ENCODE measurements at regions not wholly inside any gene's neighbourhood (a gene's known extent, or its start where the extent isn't known, plus 50 kb on each side); places are given as distances from the start of the nearest gene placed in this dataset.

DNA sequence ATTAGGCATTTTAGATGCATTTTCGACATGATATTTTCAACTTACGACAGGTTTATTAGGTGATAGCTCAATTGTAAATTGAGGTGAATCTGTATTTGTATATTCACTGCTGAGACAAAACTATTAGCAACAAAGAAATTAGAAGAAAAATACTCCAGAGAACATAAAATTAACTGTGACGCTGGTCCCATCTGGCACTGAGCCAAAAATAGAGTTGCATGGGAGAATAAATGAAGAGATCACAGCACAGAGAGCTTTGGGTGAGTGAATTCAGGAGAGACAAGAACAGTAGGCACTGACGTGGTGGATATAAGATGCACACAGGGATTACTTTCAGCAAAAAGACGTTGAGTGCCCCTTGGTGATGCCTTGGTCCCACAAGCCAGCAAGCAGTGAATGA is 306.2 kb upstream of the RAB6C start:
- Histone ChIP-seq H3K27ac (ENCODE audit: low read depth, low read length) (no peak overlapping the region), H3K36me3 (ENCODE audit: control insufficient read depth, insufficient read depth, low read length) (no peaks in the 10 kb centered on the region), H3K9ac (ENCODE audit: low read length) (no peak overlapping the region), H3K4me3 (ENCODE audit: low read depth, low read length) (no peak overlapping the region), H3K27me3 (ENCODE audit: control insufficient read depth, insufficient read depth, low read length) (no peaks in the 10 kb centered on the region), H3K4me1 (ENCODE audit: control insufficient read depth, insufficient read depth, low read length) (peaks cover 6% of the 10 kb centered on the region; the same call in 1 of the 2 replicates), H3K9me3 (ENCODE audit: control insufficient read depth, insufficient read depth, low read depth, low read length) (no peaks in the 10 kb centered on the region)

DNA sequence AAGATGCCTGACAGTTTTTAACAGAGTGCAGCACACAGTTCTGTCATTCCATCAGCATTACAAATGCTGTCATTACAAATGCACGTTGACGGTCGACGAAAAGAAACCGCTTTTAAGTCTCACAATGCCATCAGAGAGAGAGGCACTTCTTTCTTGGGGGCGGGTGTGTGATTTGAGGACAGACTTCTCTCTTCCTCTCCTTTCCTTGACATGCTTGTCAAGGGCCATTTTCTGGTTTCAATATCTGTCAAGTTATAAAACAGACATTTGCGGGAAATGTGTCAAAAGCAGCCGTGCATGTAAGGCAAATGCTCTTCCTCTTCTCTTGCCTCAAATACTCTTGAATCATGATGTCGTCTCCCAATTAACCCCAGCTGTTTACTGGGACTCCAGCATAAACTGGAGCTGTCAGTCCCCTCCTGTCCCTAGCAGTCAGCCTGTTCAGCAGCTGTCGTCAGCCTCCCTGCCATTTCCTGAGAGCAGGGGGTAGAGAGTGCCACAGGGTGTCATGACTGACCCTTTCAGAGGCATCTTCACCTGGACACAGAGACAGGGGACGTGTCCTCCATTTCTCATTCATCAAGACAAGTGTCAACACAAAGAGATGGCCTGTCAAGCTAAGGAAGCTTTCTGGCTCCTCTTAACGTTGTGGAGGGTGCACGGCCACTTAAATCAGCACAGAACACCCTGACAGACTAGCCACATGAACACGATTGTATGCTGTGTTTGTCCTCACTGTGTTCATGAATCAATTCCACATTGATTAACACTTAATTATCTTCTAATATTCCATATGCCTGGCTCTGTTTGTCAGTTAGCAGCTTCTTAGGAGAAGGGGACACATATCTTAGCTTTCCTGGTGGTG is 305.4 kb upstream of the RAB6C start:
- Histone ChIP-seq H3K9me3 (ENCODE audit: control insufficient read depth, insufficient read depth, low read depth, low read length) (no peaks in the 10 kb centered on the region), H3K36me3 (ENCODE audit: control insufficient read depth, insufficient read depth, low read length) (no peaks in the 10 kb centered on the region), H3K27me3 (ENCODE audit: control insufficient read depth, insufficient read depth, low read length) (no peaks in the 10 kb centered on the region), H3K9ac (ENCODE audit: low read length) (no peak overlapping the region), H3K4me1 (ENCODE audit: control insufficient read depth, insufficient read depth, low read length) (peaks cover 6% of the 10 kb centered on the region; the same call in 1 of the 2 replicates), H3K27ac (ENCODE audit: low read depth, low read length) (no peak overlapping the region), H3K4me3 (ENCODE audit: low read depth, low read length) (no peak overlapping the region)

- no peak overlapping the region for H3K9ac ChIP-seq (ENCODE audit: low read length)
- H3K36me3 ChIP-seq (ENCODE audit: control insufficient read depth, insufficient read depth, low read length): no peaks in the 10 kb centered on the region
- no peak overlapping the region for H3K4me3 ChIP-seq (ENCODE audit: low read depth, low read length)
- H3K27ac ChIP-seq (ENCODE audit: low read depth, low read length): no peak overlapping the region
- no peaks in the 10 kb centered on the region for H3K27me3 ChIP-seq (ENCODE audit: control insufficient read depth, insufficient read depth, low read length)
- H3K9me3 ChIP-seq (ENCODE audit: control insufficient read depth, insufficient read depth, low read depth, low read length): no peaks in the 10 kb centered on the region
- H3K4me1 ChIP-seq (ENCODE audit: control insufficient read depth, insufficient read depth, low read length): peaks cover 4% of the 10 kb centered on the region; the same call in 1 of the 2 replicates
Observed at GRCh38 chr2:129678751-129679150, 300.7 kb upstream of the RAB6C start.

DNA sequence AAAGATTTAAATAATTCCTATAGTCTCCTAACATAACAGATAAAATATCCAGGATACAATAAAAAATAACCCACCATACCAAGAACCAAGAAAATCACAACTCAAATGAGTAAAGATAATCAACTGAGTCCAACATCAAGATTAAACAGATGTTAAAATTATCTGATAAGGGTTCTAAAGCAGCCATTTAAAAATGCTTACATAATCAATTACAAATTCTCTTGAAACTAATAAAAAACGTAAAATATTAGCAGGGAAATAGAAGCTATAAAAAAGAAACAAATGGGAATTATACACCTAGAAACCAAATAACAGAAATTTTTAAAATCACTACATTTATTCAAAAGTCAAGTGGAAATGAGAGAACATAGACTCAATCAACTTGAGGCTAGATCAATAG is 297.7 kb upstream of the RAB6C start:
- no peaks in the 10 kb centered on the region for H3K27me3 ChIP-seq (ENCODE audit: control insufficient read depth, insufficient read depth, low read length)
- no peak overlapping the region for H3K9ac ChIP-seq (ENCODE audit: low read length)
- H3K36me3 ChIP-seq (ENCODE audit: control insufficient read depth, insufficient read depth, low read length): no peaks in the 10 kb centered on the region
- no peak overlapping the region for H3K4me3 ChIP-seq (ENCODE audit: low read depth, low read length)
- H3K9me3 ChIP-seq (ENCODE audit: control insufficient read depth, insufficient read depth, low read depth, low read length): no peaks in the 10 kb centered on the region
- no peak overlapping the region for H3K27ac ChIP-seq (ENCODE audit: low read depth, low read length)
- H3K4me1 ChIP-seq (ENCODE audit: control insufficient read depth, insufficient read depth, low read length): no peaks in the 10 kb centered on the region

GRCh38 chr2:129689653-129690448 is 289.6 kb upstream of the RAB6C start:
- H3K27me3 ChIP-seq (ENCODE audit: control insufficient read depth, insufficient read depth, low read length): no peaks in the 10 kb centered on the region

GRCh38 chr2:129695496-129695895 is 284.0 kb upstream of the RAB6C start:
- Histone ChIP-seq H3K4me3 (ENCODE audit: low read depth, low read length) (no peak overlapping the region), H3K27ac (ENCODE audit: low read depth, low read length) (no peak overlapping the region), H3K9me3 (ENCODE audit: control insufficient read depth, insufficient read depth, low read depth, low read length) (no peaks in the 10 kb centered on the region; the same call in 1 of the 2 replicates), H3K36me3 (ENCODE audit: control insufficient read depth, insufficient read depth, low read length) (no peaks in the 10 kb centered on the region), H3K4me1 (ENCODE audit: control insufficient read depth, insufficient read depth, low read length) (no peaks in the 10 kb centered on the region), H3K9ac (ENCODE audit: low read length) (no peak overlapping the region), H3K27me3 (ENCODE audit: control insufficient read depth, insufficient read depth, low read length) (no peaks in the 10 kb centered on the region)

More at GRCh38 chr2:129689653-129690448, 289.6 kb upstream of the RAB6C start:
- Histone ChIP-seq H3K27ac (ENCODE audit: low read depth, low read length) (no peak overlapping the region), H3K36me3 (ENCODE audit: control insufficient read depth, insufficient read depth, low read length) (no peaks in the 10 kb centered on the region), H3K9me3 (ENCODE audit: control insufficient read depth, insufficient read depth, low read depth, low read length) (no peaks in the 10 kb centered on the region; the same call in 1 of the 2 replicates), H3K9ac (ENCODE audit: low read length) (no peak overlapping the region), H3K4me1 (ENCODE audit: control insufficient read depth, insufficient read depth, low read length) (peaks cover 3% of the 10 kb centered on the region; the same call in 1 of the 2 replicates), H3K4me3 (ENCODE audit: low read depth, low read length) (no peak overlapping the region)

DNA sequence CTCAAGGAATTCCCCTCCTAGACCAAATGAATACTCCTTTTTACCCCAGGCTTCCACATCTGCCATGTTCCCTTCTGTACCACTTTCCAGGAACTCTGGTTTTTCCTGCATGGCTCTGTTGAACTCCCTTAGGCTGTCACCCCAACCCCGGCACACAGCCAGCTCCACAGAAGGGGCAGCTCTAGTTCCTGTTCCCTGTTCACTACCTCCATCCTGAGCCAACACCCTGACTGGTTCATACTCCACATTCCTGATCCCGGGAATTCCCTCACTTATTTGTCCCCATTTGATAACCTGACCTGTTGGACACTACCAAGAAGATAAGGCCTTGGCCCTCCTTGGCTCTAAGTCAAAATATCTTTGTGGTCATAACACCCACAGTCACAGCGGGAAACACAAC is 280.9 kb upstream of the RAB6C start:
- Histone ChIP-seq H3K4me3 (ENCODE audit: low read depth, low read length) (no peak overlapping the region), H3K27ac (ENCODE audit: low read depth, low read length) (no peak overlapping the region), H3K9ac (ENCODE audit: low read length) (no peak overlapping the region), H3K9me3 (ENCODE audit: control insufficient read depth, insufficient read depth, low read depth, low read length) (no peaks in the 10 kb centered on the region), H3K4me1 (ENCODE audit: control insufficient read depth, insufficient read depth, low read length) (no peaks in the 10 kb centered on the region), H3K27me3 (ENCODE audit: control insufficient read depth, insufficient read depth, low read length) (no peaks in the 10 kb centered on the region), H3K36me3 (ENCODE audit: control insufficient read depth, insufficient read depth, low read length) (no peaks in the 10 kb centered on the region)

GRCh38 chr2:129699781-129700573 is 279.5 kb upstream of the RAB6C start:
- Histone ChIP-seq H3K9ac (ENCODE audit: low read length) (no peak overlapping the region), H3K27ac (ENCODE audit: low read depth, low read length) (no peak overlapping the region), H3K9me3 (ENCODE audit: control insufficient read depth, insufficient read depth, low read depth, low read length) (no peaks in the 10 kb centered on the region), H3K4me3 (ENCODE audit: low read depth, low read length) (no peak overlapping the region), H3K36me3 (ENCODE audit: control insufficient read depth, insufficient read depth, low read length) (no peaks in the 10 kb centered on the region), H3K27me3 (ENCODE audit: control insufficient read depth, insufficient read depth, low read length) (no peaks in the 10 kb centered on the region), H3K4me1 (ENCODE audit: control insufficient read depth, insufficient read depth, low read length) (0 out of 2 replicates have a peak, but pooled peaks cover 7% of the 10 kb centered on the region)

DNA sequence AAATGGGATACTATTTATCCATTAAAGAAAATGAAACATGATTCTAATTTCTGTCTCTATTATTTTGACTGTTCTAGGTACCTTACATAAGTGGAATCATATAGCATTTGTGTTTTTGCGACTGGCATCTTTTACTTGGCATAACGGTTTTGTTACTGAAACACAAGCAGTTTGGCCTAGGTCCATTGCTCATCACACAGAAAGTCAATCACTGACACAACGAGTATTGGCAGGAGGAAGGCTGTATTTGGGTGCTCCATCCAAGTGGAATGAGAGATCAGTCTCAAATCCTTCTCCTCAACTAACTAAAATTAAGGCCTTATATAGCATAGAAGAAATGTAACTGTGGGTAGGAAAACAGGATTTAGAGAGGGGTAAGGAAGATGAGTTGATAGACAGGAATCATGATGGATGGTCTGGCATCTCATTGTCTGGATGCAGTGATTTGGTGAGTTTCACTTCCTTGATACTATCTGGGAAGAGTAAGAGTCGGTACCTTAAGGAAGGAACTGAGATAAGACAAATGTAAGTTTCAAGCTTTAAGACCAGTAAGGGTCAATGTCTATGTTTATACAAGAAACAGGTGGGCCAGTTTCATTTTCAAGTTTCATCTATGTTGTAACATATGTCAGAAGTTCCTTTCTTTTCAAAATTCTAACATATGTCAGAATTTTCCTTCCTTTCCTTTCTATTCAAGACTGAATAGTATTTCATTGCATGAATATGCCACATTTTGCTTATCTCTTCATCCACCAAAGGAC is 276.9 kb upstream of the RAB6C start:
- H3K4me1 ChIP-seq (ENCODE audit: control insufficient read depth, insufficient read depth, low read length): 0 out of 2 replicates have a peak, but pooled peaks cover 7% of the 10 kb centered on the region
- H3K4me3 ChIP-seq (ENCODE audit: low read depth, low read length): no peak overlapping the region
- H3K36me3 ChIP-seq (ENCODE audit: control insufficient read depth, insufficient read depth, low read length): no peaks in the 10 kb centered on the region
- no peaks in the 10 kb centered on the region for H3K9me3 ChIP-seq (ENCODE audit: control insufficient read depth, insufficient read depth, low read depth, low read length)
- H3K27ac ChIP-seq (ENCODE audit: low read depth, low read length): no peak overlapping the region
- H3K27me3 ChIP-seq (ENCODE audit: control insufficient read depth, insufficient read depth, low read length): no peaks in the 10 kb centered on the region
- no peak overlapping the region for H3K9ac ChIP-seq (ENCODE audit: low read length)

DNA sequence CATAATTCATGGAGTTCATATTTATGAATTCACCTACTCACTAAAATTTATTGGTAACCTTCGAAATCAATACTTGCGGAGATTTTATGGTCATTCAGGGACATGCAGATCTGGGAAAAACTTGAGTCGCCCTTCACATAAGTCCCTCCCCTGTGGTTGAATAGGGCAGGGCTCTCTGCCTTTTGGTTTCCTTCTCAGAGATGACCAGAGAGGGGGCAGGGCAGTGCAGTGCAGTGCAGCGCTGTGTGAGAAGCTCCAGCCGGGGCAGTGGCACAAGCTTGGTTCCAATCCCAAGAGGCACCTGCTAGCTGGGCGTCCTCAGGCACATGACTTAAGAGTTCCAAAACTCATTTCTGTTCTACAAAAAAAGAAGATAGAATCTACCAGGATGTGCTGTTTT is 274.4 kb upstream of the RAB6C start:
- Histone ChIP-seq H3K9me3 (ENCODE audit: control insufficient read depth, insufficient read depth, low read depth, low read length) (no peaks in the 10 kb centered on the region), H3K27ac (ENCODE audit: low read depth, low read length) (no peak overlapping the region), H3K27me3 (ENCODE audit: control insufficient read depth, insufficient read depth, low read length) (no peaks in the 10 kb centered on the region), H3K4me1 (ENCODE audit: control insufficient read depth, insufficient read depth, low read length) (peaks cover 20% of the 10 kb centered on the region), H3K9ac (ENCODE audit: low read length) (no peak overlapping the region), H3K36me3 (ENCODE audit: control insufficient read depth, insufficient read depth, low read length) (no peaks in the 10 kb centered on the region), H3K4me3 (ENCODE audit: low read depth, low read length) (no peak overlapping the region)
